Lower leg skin (tissue), 4 donors: ENCODE measurements at regions not wholly inside any gene's neighbourhood (a gene's known extent, or its start where the extent isn't known, plus 50 kb on each side); places are given as distances from the start of the nearest gene placed in this dataset.

Experiments used
- DNase-seq, 2 donors: peaks; one replicate each; pipeline ENCODE4 v3.0.0-alpha.2; 2019; ENCODE audit warnings: low spot score in 2 of 2
- H3K4me3 ChIP-seq: fragments of 200-600 bp; sonication (generic); 2 replicates; pipeline ENCODE4 v1.5.1; 2017; ENCODE audit warnings: mild to moderate bottlenecking, low read depth; ENCODE audit not compliant: poor library complexity, severe bottlenecking
- CTCF ChIP-seq, 3 donors: fragments of 450-650 bp; IDR thresholded peaks; one replicate each; pipeline ENCODE4 v1.5.1; 2016; ENCODE audit warnings: antibody characterized with exemption in 3 of 3, mild to moderate bottlenecking in 3 of 3, moderate library complexity in 2 of 3
- POLR2A ChIP-seq, 2 donors: fragments of 450-650 bp; IDR thresholded peaks; one replicate each; pipeline ENCODE4 v1.6.1; 2016 to 2017; ENCODE audit warnings: antibody characterized with exemption in 2 of 2, mild to moderate bottlenecking in 1 of 2, moderate library complexity in 1 of 2
- WGBS, 2 donors: methylation state at CpG; one replicate each; pipeline ENCODE4 v1.1.5; 2018; 5-methylcytosine and 5-hydroxymethylcytosine counted together
- intact Hi-C: fragments of 100-400 bp; cut with DNase I; formaldehyde crosslinking; loops from one replicate; pipeline ENCODE4 v1.15.0; 2023; ENCODE audit warnings: low total_unique reads

- TF ChIP-seq CTCF (IDR thresholded peaks at IDR 0.05) (no peak), POLR2A (IDR thresholded peaks at IDR 0.05) (no peak)
- H3K4me3 ChIP-seq = no peak overlapping the region
- 77 to 97% methylated on average over 1 of the region's 1 CpG for WGBS, 2 donors
- no peak for DNase-seq
- intact Hi-C loops = no loop called here
Observed at GRCh38 chr10:65602182-65602865, 1323.5 kb upstream of the LRRTM3 start.

- 53 to 61% methylated on average over 2 of the region's 2 CpGs for WGBS, 2 donors
- TF ChIP-seq CTCF (IDR thresholded peaks at IDR 0.05) = no peak
- no peak for DNase-seq
- H3K4me3 ChIP-seq = no peak overlapping the region
- intact Hi-C loops = no loop called here
Observed at GRCh38 chr10:65611592-65611991, 1314.2 kb upstream of the LRRTM3 start.

- no peak for DNase-seq
- 95 to 96% methylated on average over 2 of the region's 2 CpGs for WGBS, 2 donors
- H3K4me3 ChIP-seq = no peak overlapping the region
- TF ChIP-seq POLR2A (IDR thresholded peaks at IDR 0.05) (no peak), CTCF (IDR thresholded peaks at IDR 0.05) (no peak)
- intact Hi-C loops = no loop called here
Observed at GRCh38 chr10:65614956-65615565, 1310.8 kb upstream of the LRRTM3 start.

- no peak overlapping the region for H3K4me3 ChIP-seq
- TF ChIP-seq CTCF (IDR thresholded peaks at IDR 0.05) (no peak), POLR2A (IDR thresholded peaks at IDR 0.05) (no peak)
- no peak for DNase-seq
- intact Hi-C loops = no loop called here
- WGBS, 2 donors = 16 to 29% methylated on average over 1 of the region's 1 CpG
Observed at GRCh38 chr10:65618126-65618525, 1307.7 kb upstream of the LRRTM3 start.

- 93 to 95% methylated on average over 5 of the region's 5 CpGs for WGBS, 2 donors
- intact Hi-C loops = no loop called here
- no peak overlapping the region for H3K4me3 ChIP-seq
Observed at GRCh38 chr10:65620404-65621048, 1305.3 kb upstream of the LRRTM3 start.

More at GRCh38 chr10:65620404-65621048, 1305.3 kb upstream of the LRRTM3 start:
- TF ChIP-seq POLR2A (IDR thresholded peaks at IDR 0.05) = no peak
- no peak for TF ChIP-seq CTCF (IDR thresholded peaks at IDR 0.05)
- no peak for DNase-seq
